Fibroblast of lung (primary cell): ENCODE measurements at regions not wholly inside any gene's neighbourhood (a gene's known extent, or its start where the extent isn't known, plus 50 kb on each side); places are given as distances from the start of the nearest gene placed in this dataset.
"Not testable (repeated sequence)": the region's sequence is repeated elsewhere in the genome, so short reads cannot be mapped to it uniquely, and the experiment has no call there.

Experiments
- DNase-seq, 2 donors: peaks; one replicate each; pipeline versions ENCODE4 v3.0.0 to v3.0.0-alpha.2; 2010; ENCODE audit warnings: low read depth in 2 of 2
- H2AFZ ChIP-seq: 2 replicates; pipeline ENCODE4 v1.5.1; 2012; ENCODE audit warnings: low read length, control low read depth, inconsistent platforms
- H3K27ac ChIP-seq: 2 replicates; pipeline ENCODE4 v1.5.1; 2011; ENCODE audit warnings: low read length, control low read depth; ENCODE audit not compliant: insufficient read depth
- H3K27me3 ChIP-seq: 2 replicates; pipeline ENCODE4 v1.5.1; 2011; ENCODE audit warnings: mild to moderate bottlenecking, low read length; ENCODE audit not compliant: control insufficient read depth, insufficient read depth
- H3K36me3 ChIP-seq: 2 replicates; pipeline ENCODE4 v1.5.1; 2011; ENCODE audit warnings: low read length; ENCODE audit not compliant: control insufficient read depth, insufficient read depth
- H3K4me1 ChIP-seq: 2 replicates; pipeline ENCODE4 v1.5.1; 2011; ENCODE audit warnings: low read length; ENCODE audit not compliant: control insufficient read depth, insufficient read depth; ENCODE audit errors: extremely low read depth
- H3K4me2 ChIP-seq: 2 replicates; pipeline ENCODE4 v1.5.1; 2011; ENCODE audit warnings: low read length, control low read depth; ENCODE audit not compliant: insufficient read depth; ENCODE audit errors: extremely low read depth
- H3K4me3 ChIP-seq, 4 experiments: fragments of 200-600 bp in 1 of 4; sonication (generic) in 1 of 4; replicated peaks in 1 of 4; 2 replicates each; pipeline ENCODE4 v1.5.1; 2011 to 2016; ENCODE audit warnings: low read length in 4 of 4, low read depth in 3 of 4, mild to moderate bottlenecking in 3 of 4, control low read depth in 2 of 4, inconsistent platforms in 1 of 4, mixed read lengths in 1 of 4; ENCODE audit not compliant: insufficient read depth in 1 of 4; ENCODE audit errors: control extremely low read depth in 1 of 4
- H3K79me2 ChIP-seq: 2 replicates; pipeline ENCODE4 v1.5.1; 2012; ENCODE audit warnings: mild to moderate bottlenecking, low read length, inconsistent platforms; ENCODE audit not compliant: control insufficient read depth, insufficient read depth
- H3K9ac ChIP-seq: 2 replicates; pipeline ENCODE4 v1.5.1; 2011; ENCODE audit warnings: mild to moderate bottlenecking, low read length, control low read depth; ENCODE audit not compliant: insufficient read depth
- H3K9me3 ChIP-seq: 2 replicates; pipeline ENCODE4 v1.5.1; 2012; ENCODE audit warnings: low read depth, low read length; ENCODE audit not compliant: control insufficient read depth, insufficient read depth
- H4K20me1 ChIP-seq: 2 replicates; pipeline ENCODE4 v1.5.1; 2011; ENCODE audit warnings: low read length; ENCODE audit not compliant: control insufficient read depth, insufficient read depth; ENCODE audit errors: extremely low read depth
- CTCF ChIP-seq, 2 donors: IDR thresholded peaks in 1 of 2; conservative IDR thresholded peaks in 1 of 2; 1 replicate in 1 of 2; 2 replicates in 1 of 2; pipeline ENCODE4 v1.5.1; 2011 to 2012; ENCODE audit warnings: low read length in 2 of 2, control low read depth in 1 of 2, inconsistent platforms in 1 of 2, low read depth in 1 of 2, mild to moderate bottlenecking in 1 of 2
- EZH2 ChIP-seq: IDR thresholded peaks from 2 replicates; pipeline ENCODE4 v1.5.1; 2012; ENCODE audit warnings: low read length, control low read depth, mild to moderate bottlenecking; ENCODE audit errors: missing control alignments

- H3K4me2 ChIP-seq, H3K4me1 ChIP-seq, H3K9me3 ChIP-seq, H3K27ac ChIP-seq, H3K4me3 ChIP-seq, H3K79me2 ChIP-seq, DNase-seq, H3K36me3 ChIP-seq, H2AFZ ChIP-seq, H4K20me1 ChIP-seq, H3K9ac ChIP-seq, H3K27me3 ChIP-seq: not testable (repeated sequence)
These were observed 94.3 kb downstream of the XKR3 start for GRCh38 chr22:16730894-16731293.

DNA sequence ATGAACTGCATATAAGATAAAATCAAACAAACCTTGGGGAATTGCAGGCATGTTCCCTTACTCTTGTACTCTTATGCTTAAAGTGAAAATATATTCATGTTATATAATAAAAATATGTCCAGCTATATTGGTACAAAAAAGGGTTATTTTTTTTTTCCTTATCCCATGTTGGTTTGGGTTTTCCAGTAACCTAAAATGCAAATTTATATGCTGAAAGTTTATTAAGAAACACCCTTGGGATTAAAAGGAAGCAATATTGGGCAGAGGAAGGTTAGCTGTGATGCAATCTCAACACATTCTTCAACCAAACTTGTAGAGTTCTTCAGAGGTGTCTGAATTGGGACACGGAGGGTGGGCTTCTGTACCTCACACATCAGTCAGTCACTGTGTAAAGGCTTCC, 97.7 kb downstream of the XKR3 start:
- H4K20me1 ChIP-seq, H3K36me3 ChIP-seq, DNase-seq, H2AFZ ChIP-seq, H3K4me2 ChIP-seq, H3K27me3 ChIP-seq, H3K9ac ChIP-seq, H3K4me1 ChIP-seq, H3K79me2 ChIP-seq, H3K4me3 ChIP-seq, H3K9me3 ChIP-seq, H3K27ac ChIP-seq: not testable (repeated sequence)

DNA sequence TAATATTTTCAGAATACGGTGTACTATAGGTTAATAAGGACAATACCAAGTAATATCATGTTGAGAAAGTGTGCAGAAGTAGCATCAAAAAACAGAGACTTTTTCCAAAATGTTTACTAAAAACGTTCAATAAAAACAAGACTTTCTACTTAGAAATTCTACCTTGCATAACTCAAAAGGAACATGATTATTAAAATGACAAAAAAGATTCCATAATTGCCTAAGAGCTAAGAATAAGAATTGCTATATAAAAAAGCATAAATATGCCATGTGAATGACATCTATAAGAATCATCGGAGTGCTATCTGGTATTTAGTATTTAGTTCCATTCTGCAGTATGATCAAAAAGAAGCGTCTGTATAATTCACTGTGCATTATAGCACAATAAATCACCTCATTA, 102.0 kb downstream of the XKR3 start:
- not testable (repeated sequence) for H3K9ac ChIP-seq, H3K27me3 ChIP-seq, H3K27ac ChIP-seq, H3K4me1 ChIP-seq, H4K20me1 ChIP-seq, H3K36me3 ChIP-seq, DNase-seq, H3K9me3 ChIP-seq, H3K4me2 ChIP-seq, H2AFZ ChIP-seq, H3K79me2 ChIP-seq, H3K4me3 ChIP-seq

DNA sequence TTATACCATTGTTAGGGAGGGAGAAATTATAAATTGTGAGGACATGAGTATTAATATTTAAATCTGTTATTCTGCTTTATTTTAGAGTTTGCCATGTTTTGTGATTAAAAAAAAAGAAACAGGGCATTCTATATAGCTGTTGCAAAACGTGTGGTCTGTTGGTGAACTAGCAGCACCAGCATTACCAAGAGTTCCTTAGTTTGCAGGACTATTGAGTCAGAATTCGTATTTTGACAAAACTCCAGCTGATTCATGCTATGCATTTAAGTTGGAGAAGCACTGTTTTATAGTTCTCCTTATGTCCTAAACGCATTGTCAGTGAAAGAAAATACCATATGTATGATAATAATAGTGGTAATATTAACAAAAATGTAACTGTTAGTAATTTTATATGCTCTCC, 102.6 kb downstream of the XKR3 start:
- not testable (repeated sequence) for DNase-seq, H3K4me2 ChIP-seq, H3K4me1 ChIP-seq, H3K9me3 ChIP-seq, H3K27ac ChIP-seq, H3K9ac ChIP-seq, H3K4me3 ChIP-seq, H3K27me3 ChIP-seq, H2AFZ ChIP-seq, H3K36me3 ChIP-seq, H3K79me2 ChIP-seq, H4K20me1 ChIP-seq

DNA sequence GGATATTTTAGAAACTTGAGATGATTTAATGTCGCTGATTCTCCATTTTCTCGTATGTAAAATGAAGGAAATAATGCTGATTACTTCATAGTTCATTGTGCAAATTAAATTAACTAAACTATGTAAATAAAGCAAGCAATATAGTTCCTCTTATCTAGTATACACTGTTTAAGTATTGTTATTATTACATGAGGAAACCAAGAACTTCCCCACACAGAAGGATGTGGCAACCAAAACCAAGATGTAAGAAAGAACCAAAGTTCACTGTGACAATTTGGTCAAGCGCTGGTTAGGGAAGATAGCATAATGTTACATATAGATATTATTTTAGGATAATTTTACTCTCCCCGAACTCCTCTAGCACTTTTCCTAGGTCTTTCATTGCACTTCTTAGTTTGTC, 103.2 kb downstream of the XKR3 start:
- Histone ChIP-seq H4K20me1 (no peaks in the 10 kb centered on the region), H3K4me3 (no peak overlapping the region), H3K27ac (no peak overlapping the region), H3K9ac (no peak overlapping the region), H3K4me2 (no peak overlapping the region), H3K27me3 (no peaks in the 10 kb centered on the region), H3K9me3 (no peaks in the 10 kb centered on the region), H2AFZ (no peak overlapping the region), H3K36me3 (no peaks in the 10 kb centered on the region), H3K79me2 (no peaks in the 10 kb centered on the region), H3K4me1 (no peaks in the 10 kb centered on the region)
- no peak for DNase-seq
- TF ChIP-seq CTCF (conservative IDR thresholded peaks at IDR 0.05 in 1 of 2, IDR thresholded peaks at IDR 0.05 in 1 of 2; ENCODE audit: low read depth in 1 of 2, low read length in 2 of 2) (no peak), EZH2 (no peak)
